Large intestine (tissue), 3 donors: ENCODE measurements at regions not wholly inside any gene's neighbourhood (a gene's known extent, or its start where the extent isn't known, plus 50 kb on each side); places are given as distances from the start of the nearest gene placed in this dataset.

Experiments used
- DNase-seq, 2 donors: peaks; one replicate each; pipeline versions ENCODE4 v3.0.0 to v3.0.0-alpha.2; 2013
- H3K27ac ChIP-seq: one replicate; pipeline ENCODE4 v1.5.1; 2013; ENCODE audit warnings: low read length
- H3K27me3 ChIP-seq: 2 replicates; pipeline ENCODE4 v1.6.1; 2013; ENCODE audit warnings: low read length; ENCODE audit not compliant: control insufficient read depth, insufficient read depth
- H3K36me3 ChIP-seq: 2 replicates; pipeline ENCODE4 v1.6.1; 2013; ENCODE audit warnings: low read length; ENCODE audit not compliant: control insufficient read depth, insufficient read depth
- H3K4me1 ChIP-seq: one replicate; pipeline ENCODE4 v1.6.1; 2013; ENCODE audit warnings: low read length; ENCODE audit not compliant: control insufficient read depth, insufficient read depth
- H3K4me3 ChIP-seq: one replicate; pipeline ENCODE4 v1.5.1; 2013; ENCODE audit warnings: low read length
- H3K9me3 ChIP-seq: one replicate; pipeline ENCODE4 v1.6.1; 2013; ENCODE audit warnings: mild to moderate bottlenecking, low read depth, low read length, moderate library complexity; ENCODE audit not compliant: control insufficient read depth
- WGBS: methylation state at CpG from one replicate; pipeline ENCODE4 v1.1.5; 2013; ENCODE audit warnings: low lambda C conversion rate; ENCODE audit not compliant: insufficient coverage; 5-methylcytosine and 5-hydroxymethylcytosine counted together

GRCh38 chr1:234979296-234980279 lies 149.0 kb downstream of the TOMM20 start:
- H3K27me3 ChIP-seq, result no peaks in the 10 kb centered on the region
- DNase-seq, result no peak
- WGBS, result no CpG with 5 or more reads among the region's 15 CpGs
- H3K27ac ChIP-seq, result peak overlapping the region; percentile 68
- no peaks in the 10 kb centered on the region for H3K36me3 ChIP-seq
- peaks cover 51% of the 10 kb centered on the region for H3K4me1 ChIP-seq
- peaks cover 11% of the 10 kb centered on the region for H3K9me3 ChIP-seq
- H3K4me3 ChIP-seq, result no peak overlapping the region

GRCh38 chr1:234978397-234979295 lies 150.0 kb downstream of the TOMM20 start:
- peaks cover 60% of the 10 kb centered on the region for H3K4me1 ChIP-seq
- peaks cover 11% of the 10 kb centered on the region for H3K9me3 ChIP-seq
- peak overlapping the region; percentile 68 for H3K27ac ChIP-seq
- H3K27me3 ChIP-seq, result no peaks in the 10 kb centered on the region
- H3K36me3 ChIP-seq, result no peaks in the 10 kb centered on the region
- 83% methylated on average over 1 of the region's 14 CpGs for WGBS
- no peak overlapping the region for H3K4me3 ChIP-seq
- DNase-seq, result peak; percentile 87 to 94

- whole genome bisulfite sequencing, result no CpG with 5 or more reads among the region's 7 CpGs
- Histone ChIP-seq H3K4me1 (peaks cover 67% of the 10 kb centered on the region), H3K27ac (peak overlapping the region; percentile 68), H3K27me3 (no peaks in the 10 kb centered on the region), H3K9me3 (peaks cover 11% of the 10 kb centered on the region), H3K4me3 (no peak overlapping the region), H3K36me3 (no peaks in the 10 kb centered on the region)
- DNase-seq, result peak in 1 of 2 donors; percentile 8
Observed at GRCh38 chr1:234977875-234978396, 150.7 kb downstream of the TOMM20 start.

- Histone ChIP-seq H3K9me3 (peaks cover 11% of the 10 kb centered on the region), H3K27me3 (no peaks in the 10 kb centered on the region), H3K4me3 (no peak overlapping the region), H3K36me3 (no peaks in the 10 kb centered on the region), H3K4me1 (peaks cover 74% of the 10 kb centered on the region), H3K27ac (peak overlapping the region; percentile 85)
- 67% methylated on average over 3 of the region's 15 CpGs for WGBS
- DNase-seq, result peak; percentile 9 to 31
Observed at GRCh38 chr1:234976861-234977680, 151.6 kb downstream of the TOMM20 start.

GRCh38 chr1:234975941-234976860 lies 152.4 kb downstream of the TOMM20 start:
- DNase-seq, result peak; percentile 89 to 90
- Histone ChIP-seq H3K4me1 (peaks cover 77% of the 10 kb centered on the region), H3K27me3 (no peaks in the 10 kb centered on the region), H3K4me3 (no peak overlapping the region), H3K36me3 (no peaks in the 10 kb centered on the region), H3K27ac (peak overlapping the region; percentile 85), H3K9me3 (peaks cover 11% of the 10 kb centered on the region)
- WGBS, result 84% methylated on average over 3 of the region's 11 CpGs

GRCh38 chr1:234975122-234975940 lies 153.3 kb downstream of the TOMM20 start:
- peak overlapping the region; percentile 85 for H3K27ac ChIP-seq
- H3K4me1 ChIP-seq, result peaks cover 84% of the 10 kb centered on the region
- no CpG with 5 or more reads among the region's 11 CpGs for WGBS
- no peaks in the 10 kb centered on the region for H3K27me3 ChIP-seq
- H3K36me3 ChIP-seq, result no peaks in the 10 kb centered on the region
- H3K9me3 ChIP-seq, result peaks cover 11% of the 10 kb centered on the region
- peak; percentile 83 to 88 for DNase-seq
- no peak overlapping the region for H3K4me3 ChIP-seq

GRCh38 chr1:234973426-234974250 lies 155.0 kb downstream of the TOMM20 start:
- no peaks in the 10 kb centered on the region for H3K27me3 ChIP-seq
- no peak overlapping the region for H3K4me3 ChIP-seq
- no peaks in the 10 kb centered on the region for H3K9me3 ChIP-seq
- H3K36me3 ChIP-seq, result no peaks in the 10 kb centered on the region
- peak overlapping the region; percentile 85 for H3K27ac ChIP-seq
- WGBS, result no CpG with 5 or more reads among the region's 10 CpGs
- DNase-seq, result peak; percentile 67 to 90
- H3K4me1 ChIP-seq, result peaks cover 84% of the 10 kb centered on the region
